ENCODE measurements at regions not wholly inside any gene's neighbourhood (a gene's known extent, or its start where the extent isn't known, plus 50 kb on each side); places are given as distances from the start of the nearest gene placed in this dataset.

GRCh38 chr1:78834201-78834741 lies 172.3 kb downstream of the ADGRL4 start:
- no peak overlapping the region for H2BK5ac ChIP-seq (ENCODE audit: insufficient read length, low read length)
- Mint-ChIP-seq H3K4me3 (no peak overlapping the region), H3K27me3 (ENCODE audit: low read depth) (no peaks in the 10 kb centered on the region), H3K9me3 (no peaks in the 10 kb centered on the region), H3K36me3 (ENCODE audit: insufficient read depth in 1 of 3, low read depth in 3 of 3) (no peaks in the 10 kb centered on the region; a peak in 1 of 7 replicates), H3K27ac (no peak overlapping the region), H3K4me1 (peaks cover 4 to 5% of the 10 kb centered on the region in 2 experiments)
- no peak overlapping the region for H2BK120ac ChIP-seq (ENCODE audit: low read depth, low read length, poor library complexity, severe bottlenecking)
- no peaks in the 10 kb centered on the region for H3K79me2 ChIP-seq (ENCODE audit: insufficient read depth, low read length)
- H3K27ac ChIP-seq (ENCODE audit: insufficient read length, low read depth, low read length), result no peak overlapping the region
- H3K18ac ChIP-seq (ENCODE audit: insufficient read length, low read depth, low read length), result no peak overlapping the region
- no peak overlapping the region for H3T11ph ChIP-seq (ENCODE audit: low read length)
- no peaks in the 10 kb centered on the region for H3K27me3 ChIP-seq (ENCODE audit: insufficient read depth, low read length)
- H4K20me1 ChIP-seq (ENCODE audit: control insufficient read depth, insufficient read depth, insufficient read length), result no peaks in the 10 kb centered on the region
- H3K79me1 ChIP-seq (ENCODE audit: insufficient read depth, low read depth, low read length, poor library complexity, severe bottlenecking), result no peaks in the 10 kb centered on the region
- H3K23ac ChIP-seq (ENCODE audit: insufficient read length, low read depth, low read length), result no peak overlapping the region
- no peak overlapping the region for H3K4ac ChIP-seq (ENCODE audit: low read depth, low read length)
- H3K14ac ChIP-seq (ENCODE audit: insufficient read depth, low read length), result no peak overlapping the region
- TF ChIP-seq CTCF (conservative IDR thresholded peaks at IDR 0.05), result no peak
- no peak overlapping the region for H2AFZ ChIP-seq (ENCODE audit: low read length)
- no peaks in the 10 kb centered on the region for H3K4me1 ChIP-seq (ENCODE audit: insufficient read depth, low read length)
- H3K9me3 ChIP-seq (ENCODE audit: control insufficient read depth, low read depth, low read length), result no peaks in the 10 kb centered on the region
- no peak overlapping the region for H2BK15ac ChIP-seq (ENCODE audit: low read depth, low read length)
- H3K56ac ChIP-seq (ENCODE audit: insufficient read length, low read depth, low read length), result no peak overlapping the region
- no peak overlapping the region for H2BK12ac ChIP-seq (ENCODE audit: insufficient read length, low read depth, low read length)
- no peaks in the 10 kb centered on the region for H3K23me2 ChIP-seq (ENCODE audit: insufficient read length, low read depth, low read length, poor library complexity, severe bottlenecking)
- H4K8ac ChIP-seq (replicated peaks; ENCODE audit: insufficient read length, low read depth, low read length), result no peak overlapping the region
- no peak overlapping the region for H3K4me2 ChIP-seq (ENCODE audit: insufficient read depth, insufficient read length, low read length)
- no peak overlapping the region for H4K91ac ChIP-seq (ENCODE audit: insufficient read length, low read depth, low read length)
- WGBS (ENCODE audit: extremely low coverage, insufficient read length, low lambda C conversion rate), result no CpG with 5 or more reads among the region's 4 CpGs
- no peak overlapping the region for H3K9ac ChIP-seq (ENCODE audit: extremely low read depth, insufficient read length, low read length)
- H2AK5ac ChIP-seq (ENCODE audit: insufficient read length, low read length), result no peak overlapping the region
- no peak overlapping the region for H4K5ac ChIP-seq (ENCODE audit: insufficient read length, low read depth, low read length)
- no peak overlapping the region for H2BK20ac ChIP-seq (ENCODE audit: low read depth, low read length, poor library complexity, severe bottlenecking)
- DNase-seq, result no peak

All from H9 (cell line).